HG03432 (cell line): ENCODE measurements at regions not wholly inside any gene's neighbourhood (a gene's known extent, or its start where the extent isn't known, plus 50 kb on each side); places are given as distances from the start of the nearest gene placed in this dataset.

Experiments
- ATAC-seq: cut with Tn5 transposase; IDR thresholded peaks from one replicate; pipeline ENCODE4 v1.9.1; 2021; ENCODE audit warnings: mild to moderate bottlenecking, moderate library complexity; ENCODE audit not compliant: unreplicated experiment

- ATAC-seq, result no peak
Observed at GRCh38 chr11:92644595-92645445, 324.6 kb upstream of the MTNR1B start.

GRCh38 chr11:92651159-92651558 is 318.3 kb upstream of the MTNR1B start:
- no peak for ATAC-seq

- ATAC-seq, result no peak
Observed at GRCh38 chr11:92653454-92653853, 316.0 kb upstream of the MTNR1B start.

DNA sequence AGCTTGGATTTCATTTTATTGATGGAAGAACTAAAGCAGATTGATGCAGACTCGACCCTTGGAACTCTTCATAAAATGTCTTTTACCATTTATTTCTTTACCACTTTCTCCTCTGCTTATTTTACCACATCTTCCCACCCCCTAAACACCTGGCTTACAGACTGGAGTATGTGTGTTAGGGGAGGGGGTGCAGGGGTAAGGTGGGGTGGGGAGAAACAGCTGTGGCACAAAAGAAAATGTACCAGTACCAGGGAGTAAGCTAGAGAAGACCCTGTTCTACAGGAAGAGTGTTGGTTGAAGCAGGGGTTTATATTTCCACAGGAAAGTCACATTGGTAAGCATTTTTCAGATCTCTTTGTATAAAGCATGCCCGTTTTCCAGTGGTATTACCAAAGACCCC is 312.7 kb upstream of the MTNR1B start:
- no peak for ATAC-seq

GRCh38 chr11:92657226-92657625 is 312.2 kb upstream of the MTNR1B start:
- no peak for ATAC-seq

DNA sequence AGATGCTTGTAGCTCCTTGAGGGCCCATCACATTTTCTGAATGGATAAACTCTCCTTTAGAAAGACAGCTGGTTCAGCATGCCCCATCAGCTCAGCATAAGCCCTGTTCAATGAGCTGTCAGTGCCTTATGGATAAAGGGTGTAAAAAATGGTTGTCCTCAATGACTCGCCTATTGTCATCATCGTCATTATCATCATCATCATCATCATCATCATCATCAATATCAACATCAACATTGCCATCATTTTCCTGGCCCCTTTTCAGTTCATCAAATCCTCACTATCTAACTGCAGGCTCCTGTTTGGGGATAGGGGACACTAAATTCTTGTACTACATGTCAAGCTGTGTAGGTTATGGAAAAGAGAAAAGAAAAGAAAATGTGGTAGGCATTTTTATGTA is 310.7 kb upstream of the MTNR1B start:
- no peak for ATAC-seq

GRCh38 chr11:92659793-92660192 is 309.7 kb upstream of the MTNR1B start:
- ATAC-seq, result no peak

DNA sequence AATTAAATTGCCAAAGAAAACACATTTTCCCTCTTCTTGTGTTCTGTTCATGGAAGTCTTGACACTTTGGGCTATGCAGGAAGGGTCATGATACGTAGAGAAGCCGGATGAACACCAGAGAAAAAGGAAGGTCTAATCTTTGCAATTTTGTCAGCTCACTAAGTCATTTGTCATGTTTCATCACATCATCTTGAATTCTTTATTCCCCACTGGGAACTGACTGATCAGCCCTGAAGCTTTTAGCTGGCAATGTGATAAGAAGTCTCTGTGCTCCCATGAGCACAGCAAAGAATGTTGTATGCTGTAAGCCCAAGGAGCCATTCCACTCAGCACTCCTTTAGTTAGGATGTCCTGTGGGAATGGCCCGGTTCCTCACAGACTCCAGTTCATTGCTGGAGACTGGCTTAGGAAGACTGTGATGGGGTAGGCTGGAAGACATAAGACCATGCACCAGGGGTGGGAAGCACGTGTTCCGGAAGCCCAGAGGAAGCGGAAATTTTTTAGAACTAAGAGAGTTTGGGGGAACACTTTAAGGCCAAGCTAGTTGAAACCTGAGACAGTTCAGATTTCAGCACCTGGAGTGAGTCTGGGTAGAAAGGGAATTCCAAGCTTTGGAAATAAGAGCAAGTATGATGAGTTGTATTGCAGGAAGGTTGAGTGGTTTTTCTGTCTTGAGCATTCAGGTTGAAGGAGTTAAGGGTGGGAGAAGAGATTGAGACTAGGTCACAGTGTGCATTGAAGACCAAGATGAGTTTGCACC is 306.7 kb upstream of the MTNR1B start:
- no peak for ATAC-seq

DNA sequence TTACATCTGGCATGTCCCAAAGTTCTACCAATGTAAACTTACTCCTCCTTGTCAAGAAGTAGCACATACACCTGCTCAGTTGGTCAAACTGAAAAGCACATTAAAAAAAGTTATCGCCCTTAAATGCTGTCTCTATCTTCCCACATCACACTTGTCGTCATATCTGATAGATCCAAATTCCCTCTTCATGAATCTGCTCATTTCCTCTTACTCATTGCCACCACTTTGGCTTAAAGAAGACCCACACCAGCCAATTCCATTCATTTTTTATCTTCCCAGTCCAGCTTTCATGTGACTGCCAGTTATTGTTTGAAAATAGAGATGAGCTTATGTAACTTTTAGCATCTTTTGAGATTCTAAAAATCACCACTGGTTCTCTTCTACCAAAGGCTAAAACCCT is 305.9 kb upstream of the MTNR1B start:
- ATAC-seq, result no peak

DNA sequence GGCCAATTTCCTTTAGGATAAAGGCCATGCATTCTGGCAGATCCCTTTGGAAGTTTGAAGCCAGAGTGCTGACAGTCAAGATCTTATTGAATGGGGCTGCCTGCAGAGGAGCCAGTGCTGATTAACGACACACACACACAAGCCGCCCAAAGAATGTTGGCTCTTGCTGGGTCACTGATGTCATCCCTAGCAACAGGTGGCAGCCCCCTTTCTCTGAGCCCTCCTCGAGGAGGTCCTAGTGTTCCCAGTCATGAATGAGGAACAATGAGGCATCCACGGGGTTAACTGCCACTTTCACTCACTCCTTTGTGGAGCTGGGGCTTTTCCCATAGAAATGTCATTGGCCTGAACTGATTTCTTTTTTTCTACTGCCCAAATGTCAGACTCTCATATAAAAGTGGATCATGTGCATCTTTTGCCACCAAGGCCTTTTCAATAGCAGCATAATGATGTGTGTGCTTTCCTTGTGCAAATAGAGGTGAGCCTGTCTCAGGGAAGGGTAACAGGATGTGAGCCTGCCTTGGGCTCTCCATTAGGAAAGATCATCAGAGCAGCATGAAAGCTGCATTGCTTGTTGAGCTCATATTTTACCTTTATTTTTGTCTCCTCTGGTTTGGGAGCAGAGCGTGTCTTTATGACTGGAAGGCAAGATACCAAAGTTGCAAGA is 301.8 kb upstream of the MTNR1B start:
- no peak for ATAC-seq

- ATAC-seq, result no peak
Observed at GRCh38 chr11:92670308-92670890, 299.1 kb upstream of the MTNR1B start.

DNA sequence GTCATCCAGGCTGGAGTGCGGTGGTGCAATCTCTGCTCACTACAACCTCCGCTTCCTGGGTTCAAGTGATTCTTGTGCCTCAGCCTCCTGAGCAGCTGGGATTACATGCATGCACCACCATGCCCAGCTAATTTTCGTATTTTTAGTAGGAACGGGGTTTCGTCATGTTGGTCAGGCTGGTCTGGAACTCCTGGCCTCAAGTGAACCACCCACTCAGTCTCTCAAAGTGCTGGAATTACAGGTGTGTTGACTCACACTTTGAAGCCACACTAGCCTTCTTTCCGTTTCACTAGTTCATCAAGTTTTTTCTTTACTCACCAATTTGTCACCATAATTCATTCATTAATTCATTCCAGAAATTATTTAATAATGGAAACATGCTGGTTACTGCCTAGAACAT is 298.4 kb upstream of the MTNR1B start:
- no peak for ATAC-seq

DNA sequence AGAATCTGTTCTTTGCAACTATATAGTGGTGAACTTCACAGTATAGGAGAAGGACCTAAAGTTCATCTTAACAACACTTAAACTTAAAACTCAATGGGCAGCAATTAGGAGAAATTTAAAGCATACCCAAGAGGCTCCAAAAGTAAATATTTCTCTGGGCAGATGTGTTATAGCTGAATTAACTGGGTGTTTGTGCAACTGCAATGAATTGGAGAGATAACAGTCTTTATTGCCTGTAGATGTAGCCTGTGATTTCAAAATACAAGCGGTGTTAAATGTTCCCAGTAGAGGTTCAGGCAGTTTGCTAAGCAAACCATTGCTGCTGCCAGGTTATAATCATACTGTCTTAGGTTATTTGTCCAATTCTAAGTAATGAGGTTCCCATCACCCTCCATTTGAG is 294.1 kb upstream of the MTNR1B start:
- no peak for ATAC-seq

DNA sequence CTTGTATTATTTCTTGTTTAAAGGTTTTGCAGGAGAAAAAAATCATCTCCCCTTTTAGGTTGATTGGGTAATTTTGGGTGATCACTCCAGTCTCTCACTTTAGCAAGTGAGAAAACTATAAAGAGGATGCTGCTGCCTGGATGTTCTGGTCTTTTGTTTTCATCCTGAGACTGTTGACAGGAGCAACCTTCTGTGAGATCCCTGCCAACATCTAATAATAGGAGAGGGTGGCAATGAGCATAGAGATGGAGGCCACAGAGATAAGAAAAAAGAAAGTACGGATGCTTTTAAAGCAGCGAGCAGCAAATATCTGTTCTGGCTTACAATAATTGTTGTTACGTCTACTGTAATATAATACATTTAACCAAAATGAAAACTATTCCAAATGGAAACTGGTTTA is 293.6 kb upstream of the MTNR1B start:
- ATAC-seq, result no peak

DNA sequence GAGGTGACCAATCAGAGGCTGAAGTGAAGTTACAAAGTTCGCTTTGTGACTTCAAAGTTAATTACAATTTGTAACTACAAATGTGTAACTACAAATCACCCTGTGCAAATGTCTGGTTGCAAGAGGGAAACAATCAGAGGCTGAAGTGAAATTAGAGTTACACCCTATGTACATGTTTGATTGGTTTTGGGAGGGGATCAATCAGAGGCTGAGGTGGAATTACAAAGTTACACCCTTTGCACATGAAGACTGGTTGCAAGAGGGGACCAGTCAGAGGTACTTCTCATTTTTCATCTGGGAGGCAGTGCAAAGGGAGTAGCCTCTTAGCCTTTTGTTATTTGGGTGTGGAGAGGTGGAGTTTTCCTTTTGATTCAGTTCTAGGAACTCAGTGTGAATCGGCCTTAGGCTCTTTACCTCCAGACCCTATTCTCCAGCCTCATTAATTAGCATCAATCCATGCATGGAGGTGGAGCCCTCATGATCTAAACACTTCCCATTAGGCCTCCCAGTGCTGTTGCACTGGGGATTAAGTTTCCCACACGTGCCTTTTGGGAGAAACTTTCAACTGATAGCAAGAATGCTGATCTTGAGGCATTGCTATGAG is 291.3 kb upstream of the MTNR1B start:
- no peak for ATAC-seq

GRCh38 chr11:92681586-92681985 is 287.9 kb upstream of the MTNR1B start:
- ATAC-seq, result no peak

DNA sequence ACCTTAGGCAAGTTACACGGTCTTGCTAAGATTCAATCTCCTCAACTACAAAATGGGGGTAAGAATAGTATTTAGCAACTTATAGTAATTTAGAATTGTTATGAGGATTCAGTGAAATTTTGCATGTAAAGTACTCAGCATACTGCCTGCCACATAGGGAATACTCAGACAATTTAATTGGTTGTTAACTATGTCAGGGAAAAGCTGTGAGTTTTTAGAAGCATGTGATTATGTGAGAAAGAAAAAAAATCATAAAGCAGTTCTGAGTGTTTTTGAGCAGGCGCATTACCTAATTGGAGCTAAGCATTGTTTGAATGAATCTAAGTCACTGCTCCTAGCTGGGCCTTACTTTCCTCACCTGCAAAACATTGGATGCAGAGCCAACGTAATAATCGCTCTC is 287.3 kb upstream of the MTNR1B start:
- no peak for ATAC-seq

GRCh38 chr11:92682952-92683351 is 286.5 kb upstream of the MTNR1B start:
- no peak for ATAC-seq

GRCh38 chr11:92685049-92685448 is 284.4 kb upstream of the MTNR1B start:
- no peak for ATAC-seq

- no peak for ATAC-seq
Observed at GRCh38 chr11:92687724-92688123, 281.7 kb upstream of the MTNR1B start.

DNA sequence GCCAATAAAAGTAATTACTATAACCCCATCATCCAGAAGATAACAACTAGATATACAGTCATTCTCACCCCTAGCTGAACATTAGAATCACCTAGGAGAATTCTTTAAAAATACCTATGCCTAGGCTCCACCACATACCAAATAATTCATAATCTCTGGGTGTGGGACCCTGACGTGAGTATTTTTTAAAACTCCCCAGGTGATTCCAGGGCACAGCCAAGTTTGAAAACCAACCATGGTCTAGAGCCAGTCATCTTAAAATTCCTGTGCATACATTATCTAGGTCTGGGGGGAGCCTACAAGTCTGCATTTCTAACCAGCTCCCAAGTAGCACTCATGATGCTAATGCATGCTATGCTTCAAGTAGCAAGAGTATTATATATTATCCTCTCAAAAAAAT is 281.0 kb upstream of the MTNR1B start:
- ATAC-seq, result no peak
